Epithelial cell of esophagus (primary cell): ENCODE measurements at regions not wholly inside any gene's neighbourhood (a gene's known extent, or its start where the extent isn't known, plus 50 kb on each side); places are given as distances from the start of the nearest gene placed in this dataset.

ENCODE experiments used
- DNase-seq: peaks from one replicate; pipeline ENCODE4 v3.0.0; 2010; ENCODE audit warnings: low read depth
- H3K4me3 ChIP-seq: 2 replicates; pipeline ENCODE4 v1.5.1; 2011; ENCODE audit warnings: mild to moderate bottlenecking, low read length, control low read depth
- CTCF ChIP-seq: IDR thresholded peaks from 2 replicates; pipeline ENCODE4 v1.5.1; 2011; ENCODE audit warnings: low read depth, mild to moderate bottlenecking, low read length, control low read depth, inconsistent platforms; ENCODE audit not compliant: insufficient read depth; ENCODE audit errors: missing control alignments

DNA sequence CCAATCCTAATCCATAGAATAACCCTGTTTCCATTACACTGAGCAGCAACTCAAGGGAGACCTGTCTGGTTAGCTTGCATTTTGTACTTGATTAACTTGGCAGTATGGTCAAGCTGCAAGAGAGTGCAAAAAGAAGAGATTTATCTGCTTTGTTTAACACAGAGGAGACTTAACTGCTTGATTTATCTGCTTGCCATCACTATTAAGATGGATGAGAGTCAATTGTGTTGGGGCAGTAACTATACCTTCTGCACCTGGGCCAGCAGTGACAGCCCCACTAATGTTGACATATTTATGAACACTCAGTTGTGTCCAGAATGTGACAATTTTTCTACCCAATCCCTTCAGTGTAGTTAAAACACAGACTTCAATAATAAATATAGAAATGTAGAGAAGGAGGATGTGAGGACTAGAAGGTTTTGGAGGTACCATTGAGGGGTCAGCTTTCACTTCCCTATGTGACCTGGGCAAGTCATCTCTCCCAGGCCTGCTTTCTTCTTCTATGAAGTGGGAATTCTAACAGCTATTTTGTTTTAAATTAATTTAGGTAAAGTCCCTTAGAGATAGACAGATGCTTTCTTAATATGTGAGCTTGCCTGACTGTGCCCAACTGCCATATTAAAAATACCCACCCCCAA is 159.1 kb upstream of the KCNK2 start:
- H3K4me3 ChIP-seq: no peak overlapping the region
- DNase-seq: no peak
- TF ChIP-seq CTCF: no peak

DNA sequence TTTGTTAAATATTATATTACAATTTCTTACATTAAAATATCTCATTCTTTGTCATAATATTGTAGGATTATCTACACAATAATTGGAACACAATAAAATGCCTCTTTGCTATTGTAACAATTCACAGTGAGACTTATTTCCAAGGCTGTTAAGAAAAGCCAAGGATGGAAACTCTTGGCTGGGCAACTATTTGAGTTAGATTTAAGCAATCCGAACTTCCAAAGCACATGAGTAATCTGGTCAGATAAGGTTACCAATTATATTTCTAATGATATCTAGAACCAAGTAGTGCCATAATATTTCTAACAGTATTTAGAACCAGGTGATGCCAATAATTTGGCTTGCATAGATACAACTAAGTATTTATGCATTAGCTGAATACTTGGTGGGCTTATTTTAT is 154.7 kb upstream of the KCNK2 start:
- no peak overlapping the region for H3K4me3 ChIP-seq
- DNase-seq: no peak
- TF ChIP-seq CTCF: no peak

DNA sequence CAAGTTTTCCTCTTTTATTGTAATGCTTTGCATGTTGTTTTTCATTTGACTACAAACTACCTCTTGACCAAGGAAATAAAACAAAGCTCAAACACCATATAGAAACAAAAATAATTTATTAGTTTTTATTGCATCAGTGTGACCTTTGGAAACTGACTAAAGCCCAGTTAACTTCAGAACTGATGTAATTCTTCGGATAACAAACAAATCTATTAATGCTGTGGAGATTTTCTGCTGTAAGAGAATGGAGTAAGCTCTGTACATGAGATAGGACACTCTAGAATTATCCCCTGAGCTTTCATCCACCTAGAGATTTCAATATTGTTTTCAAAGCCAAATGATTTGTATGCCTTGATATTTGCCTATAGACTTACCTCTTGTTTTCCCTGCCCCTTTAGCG is 154.0 kb upstream of the KCNK2 start:
- no peak overlapping the region for H3K4me3 ChIP-seq
- TF ChIP-seq CTCF: no peak
- no peak for DNase-seq

- no peak overlapping the region for H3K4me3 ChIP-seq
- DNase-seq: peak; percentile 33
- no peak for TF ChIP-seq CTCF
These were observed 149.2 kb upstream of the KCNK2 start for GRCh38 chr1:214933375-214933774.

DNA sequence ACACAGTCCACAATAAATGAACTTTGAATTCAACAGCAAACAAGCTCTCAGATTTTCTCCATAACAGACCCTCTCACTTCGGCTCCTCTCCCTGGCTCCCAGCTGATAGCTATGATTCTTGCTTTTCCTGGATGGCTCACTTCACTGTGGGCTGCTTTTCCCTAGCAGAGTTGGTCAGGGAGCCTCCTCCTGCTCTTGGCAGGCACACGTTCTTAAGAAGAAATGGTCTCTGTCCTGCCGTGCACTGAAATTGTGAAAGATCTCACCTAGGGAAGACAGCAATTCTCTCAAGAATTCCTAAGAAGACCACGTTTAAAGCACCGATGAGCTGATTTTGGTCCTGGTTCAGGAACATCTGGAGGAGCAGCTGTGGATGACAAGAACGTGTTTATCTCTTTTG is 148.5 kb upstream of the KCNK2 start:
- DNase-seq: no peak
- H3K4me3 ChIP-seq: no peak overlapping the region
- TF ChIP-seq CTCF: no peak

- DNase-seq: no peak
- TF ChIP-seq CTCF: no peak
- no peak overlapping the region for H3K4me3 ChIP-seq
These were observed 147.3 kb upstream of the KCNK2 start for GRCh38 chr1:214935258-214935657.

DNA sequence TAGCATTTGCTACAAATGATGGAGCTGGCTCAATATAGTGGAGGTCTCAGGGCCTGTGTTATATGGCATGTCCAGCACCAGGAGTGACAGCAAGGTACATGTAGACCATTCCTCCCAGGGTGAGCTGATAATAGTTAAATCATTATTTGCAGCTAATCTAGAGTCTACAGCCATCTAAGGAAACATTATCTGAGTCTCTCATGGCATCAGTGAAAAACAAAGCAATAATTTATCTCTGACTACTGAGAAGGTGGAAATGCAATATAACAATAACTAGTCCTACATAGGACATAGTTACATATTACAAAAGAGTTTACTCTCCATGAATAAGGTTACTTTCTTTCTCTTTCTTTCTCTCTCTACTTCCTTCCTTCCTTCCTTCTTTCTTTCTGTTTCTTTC is 143.4 kb upstream of the KCNK2 start:
- no peak for TF ChIP-seq CTCF
- no peak overlapping the region for H3K4me3 ChIP-seq
- no peak for DNase-seq
